ENCODE measurements at regions not wholly inside any gene's neighbourhood (a gene's known extent, or its start where the extent isn't known, plus 50 kb on each side); places are given as distances from the start of the nearest gene placed in this dataset.
"Not testable (repeated sequence)": the region's sequence is repeated elsewhere in the genome, so short reads cannot be mapped to it uniquely, and the experiment has no call there.

GRCh38 chr11:57047610-57048009 lies 58.9 kb downstream of the OR5AK2 start:
- no peak for DNase-seq

- no peak for DNase-seq
Observed at GRCh38 chr11:57049749-57050148, 61.0 kb downstream of the OR5AK2 start.

GRCh38 chr11:57054817-57055216 lies 66.1 kb downstream of the OR5AK2 start:
- DNase-seq: no peak

- no peak for DNase-seq
Observed at GRCh38 chr11:57055744-57056143, 67.0 kb downstream of the OR5AK2 start.

- DNase-seq: no peak
Observed at GRCh38 chr11:57056735-57057134, 68.0 kb downstream of the OR5AK2 start.

GRCh38 chr11:57057561-57057960 lies 68.8 kb downstream of the OR5AK2 start:
- DNase-seq: no peak

- not testable (repeated sequence) for DNase-seq
Observed at GRCh38 chr11:57062957-57063356, 74.2 kb downstream of the OR5AK2 start.

GRCh38 chr11:57069942-57070341 lies 81.2 kb downstream of the OR5AK2 start:
- no peak for DNase-seq

- DNase-seq: no peak
Observed at GRCh38 chr11:57071829-57072228, 83.1 kb downstream of the OR5AK2 start.

- DNase-seq: no peak
Observed at GRCh38 chr11:57072640-57073039, 83.9 kb downstream of the OR5AK2 start.

GRCh38 chr11:57073128-57073527 lies 84.4 kb downstream of the OR5AK2 start:
- DNase-seq: no peak

- DNase-seq: no peak
Observed at GRCh38 chr11:57081356-57081755, 92.6 kb downstream of the OR5AK2 start.

- no peak for DNase-seq
Observed at GRCh38 chr11:57082125-57082524, 93.4 kb downstream of the OR5AK2 start.

- DNase-seq: no peak
Observed at GRCh38 chr11:57083641-57084385, 95.1 kb downstream of the OR5AK2 start.

- DNase-seq: no peak
Observed at GRCh38 chr11:57085611-57086010, 96.1 kb upstream of the LRRC55 start.

GRCh38 chr11:57087991-57088390 lies 93.8 kb upstream of the LRRC55 start:
- DNase-seq: no peak

GRCh38 chr11:57092028-57092698 lies 89.6 kb upstream of the LRRC55 start:
- DNase-seq: no peak

- no peak for DNase-seq
Observed at GRCh38 chr11:57094181-57094935, 87.4 kb upstream of the LRRC55 start.

GRCh38 chr11:57095417-57095816 lies 86.3 kb upstream of the LRRC55 start:
- DNase-seq: no peak

- DNase-seq: no peak
Observed at GRCh38 chr11:57095896-57096295, 85.9 kb upstream of the LRRC55 start.

- DNase-seq: no peak
Observed at GRCh38 chr11:57097149-57097548, 84.6 kb upstream of the LRRC55 start.

- DNase-seq: no peak
Observed at GRCh38 chr11:57098191-57098590, 83.6 kb upstream of the LRRC55 start.

GRCh38 chr11:57100638-57101331 lies 81.0 kb upstream of the LRRC55 start:
- no peak for DNase-seq
